GM12892 (cell line): ENCODE measurements at regions not wholly inside any gene's neighbourhood (a gene's known extent, or its start where the extent isn't known, plus 50 kb on each side); places are given as distances from the start of the nearest gene placed in this dataset.

Experiments used
- POLR2A ChIP-seq: IDR thresholded peaks from 2 replicates; pipeline ENCODE4 v1.6.1; 2011; ENCODE audit warnings: low read depth, low read length, control low read depth
- POLR2AphosphoS5 ChIP-seq: IDR thresholded peaks from 2 replicates; pipeline ENCODE4 v1.6.1; 2011; ENCODE audit warnings: low read depth, low read length, control low read depth
- TAF1 ChIP-seq: IDR thresholded peaks from 2 replicates; pipeline ENCODE4 v1.6.1; 2011; ENCODE audit warnings: low read depth, mild to moderate bottlenecking, control low read depth, low read length, borderline replicate concordance

DNA sequence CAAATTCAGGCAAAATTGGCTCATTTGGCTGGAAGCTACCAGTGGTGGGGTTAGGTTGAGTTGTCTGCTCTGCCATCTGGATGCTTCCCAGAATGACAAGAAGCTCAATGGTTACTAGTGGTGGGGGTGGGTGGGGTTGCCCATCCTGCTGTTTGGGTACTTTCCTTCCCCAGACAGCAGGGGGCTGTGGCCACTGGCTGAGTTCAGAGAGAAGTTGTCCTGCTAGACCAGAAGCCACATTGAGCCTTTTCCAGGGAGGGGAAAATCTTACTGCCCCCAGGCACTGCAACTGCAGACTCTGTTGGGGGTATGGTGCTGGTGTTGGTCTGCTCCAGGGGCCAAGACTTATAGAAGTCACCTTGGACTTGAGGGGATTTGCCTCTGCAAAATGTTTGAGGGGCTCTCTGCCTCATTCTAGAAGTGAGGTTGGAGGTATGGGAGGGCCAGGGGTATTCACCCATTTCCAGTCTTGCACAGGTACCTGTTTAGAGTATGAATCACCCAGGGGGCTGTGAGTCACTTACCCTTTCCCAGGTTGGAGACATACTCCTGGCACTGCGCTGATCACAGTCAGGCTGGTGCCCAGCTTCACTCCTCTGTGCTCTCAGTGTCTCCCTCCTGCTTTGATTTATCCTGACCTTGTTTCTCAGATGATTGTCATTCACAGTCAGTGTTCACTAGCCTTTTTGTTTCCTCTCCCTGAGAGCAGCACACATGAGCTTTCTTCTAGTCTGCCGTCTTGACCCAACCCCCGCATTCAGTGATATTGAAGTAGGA, 89.1 kb upstream of the NEGR1 start:
- TF ChIP-seq TAF1 (no peak), POLR2A (no peak), POLR2AphosphoS5 (no peak)
